WTC11 (cell line): ENCODE measurements at regions not wholly inside any gene's neighbourhood (a gene's known extent, or its start where the extent isn't known, plus 50 kb on each side); places are given as distances from the start of the nearest gene placed in this dataset.

Source experiments
- ATAC-seq: fragments of 200-7000 bp; cut with Tn5 transposase; 2 replicates; pipeline ENCODE4 v1.10.0; 2021; ENCODE audit warnings: mild to moderate bottlenecking, moderate library complexity
- CTCF ChIA-PET: fragments of 300-600 bp; sonication (Branson Sonifier 250); formaldehyde crosslinking; loops from one replicate; lab custom pipeline; 2021; ENCODE audit warnings: antibody characterized with exemption; lab: Charles Lee
- POLR2A ChIA-PET: fragments of 350-600 bp; sonication (Branson Sonifier 250); formaldehyde crosslinking; loops from one replicate; lab custom pipeline; 2021; ENCODE audit warnings: antibody characterized with exemption; lab: Charles Lee
- DNase-seq: peaks from one replicate; pipeline ENCODE4 v3.0.0; 2021; ENCODE audit warnings: low spot score
- H3K27ac Mint-ChIP-seq: 2 replicates; pipeline ENCODE4 v1.8.0; 2021; ENCODE audit warnings: mixed read lengths
- H3K27me3 Mint-ChIP-seq: 2 replicates; pipeline ENCODE4 v1.8.0; 2021; ENCODE audit warnings: low read depth, mild to moderate bottlenecking, moderate library complexity, mixed read lengths
- H3K36me3 Mint-ChIP-seq: 2 replicates; pipeline ENCODE4 v1.8.0; 2021; ENCODE audit warnings: mixed read lengths
- H3K4me1 Mint-ChIP-seq: 2 replicates; pipeline ENCODE4 v1.8.0; 2022; ENCODE audit warnings: mixed read lengths
- H3K4me3 Mint-ChIP-seq: 2 replicates; pipeline ENCODE4 v1.8.0; 2021; ENCODE audit warnings: mild to moderate bottlenecking, moderate library complexity, mixed read lengths
- H3K9me3 Mint-ChIP-seq: 2 replicates; pipeline ENCODE4 v1.8.0; 2021; ENCODE audit warnings: mixed read lengths
- GABPB1 ChIP-seq: sonication (generic); formaldehyde crosslinking; IDR thresholded peaks from 2 replicates; pipeline ENCODE4 v1.8.1; 2023; ENCODE audit warnings: mild to moderate bottlenecking, missing genetic modification reagents
- GRHL2 ChIP-seq: fragments of 250-450 bp; sonication (Bioruptor Pico); IDR thresholded peaks from 2 replicates; pipeline ENCODE4 v1.8.0; 2022; ENCODE audit warnings: mild to moderate bottlenecking, moderate library complexity; ENCODE audit not compliant: insufficient replicate concordance, severe bottlenecking
- NR2C2 ChIP-seq: sonication (generic); formaldehyde crosslinking; IDR thresholded peaks from 2 replicates; pipeline ENCODE4 v1.8.0; 2022; ENCODE audit warnings: mild to moderate bottlenecking, missing genetic modification reagents
- SP1 ChIP-seq: sonication (generic); formaldehyde crosslinking; conservative IDR thresholded peaks from 2 replicates; pipeline ENCODE4 v1.8.1; 2022; ENCODE audit warnings: missing genetic modification reagents
- TCF7 ChIP-seq: sonication (generic); formaldehyde crosslinking; IDR thresholded peaks from 2 replicates; pipeline ENCODE4 v1.8.0; 2022; ENCODE audit warnings: mild to moderate bottlenecking, low read depth, missing genetic modification reagents, moderate library complexity
- TEAD1 ChIP-seq: sonication (generic); formaldehyde crosslinking; IDR thresholded peaks from 2 replicates; pipeline ENCODE4 v1.8.0; 2022; ENCODE audit warnings: mild to moderate bottlenecking, missing genetic modification reagents
- TEAD4 ChIP-seq: sonication (generic); formaldehyde crosslinking; IDR thresholded peaks from 2 replicates; pipeline ENCODE4 v1.8.0; 2022; ENCODE audit warnings: mild to moderate bottlenecking, missing genetic modification reagents
- ZBTB21 ChIP-seq: sonication (generic); formaldehyde crosslinking; IDR thresholded peaks from 2 replicates; pipeline ENCODE4 v1.8.1; 2023; ENCODE audit warnings: mild to moderate bottlenecking, missing genetic modification reagents, borderline replicate concordance
- TF ChIP-seq, protein P1 (sequence below): sonication (generic); formaldehyde crosslinking; IDR thresholded peaks from 2 replicates; pipeline ENCODE4 v1.8.0; 2022; ENCODE audit warnings: mild to moderate bottlenecking, missing genetic modification reagents
- TF ChIP-seq, protein P2 (sequence below): fragments of 250-450 bp; sonication (Bioruptor Pico); IDR thresholded peaks from 2 replicates; pipeline ENCODE4 v1.9.0; 2021; ENCODE audit warnings: mild to moderate bottlenecking, borderline replicate concordance
- TF ChIP-seq, protein P3 (sequence below): sonication (generic); formaldehyde crosslinking; IDR thresholded peaks from 2 replicates; pipeline ENCODE4 v1.8.0; 2022; ENCODE audit warnings: missing genetic modification reagents
- TF ChIP-seq, protein P4 (sequence below): sonication (generic); formaldehyde crosslinking; IDR thresholded peaks from 2 replicates; pipeline ENCODE4 v1.8.0; 2023; ENCODE audit warnings: missing genetic modification reagents, mild to moderate bottlenecking, borderline replicate concordance
- TF ChIP-seq, protein P5 (sequence below): sonication (generic); formaldehyde crosslinking; IDR thresholded peaks from 2 replicates; pipeline ENCODE4 v1.8.1; 2022; ENCODE audit warnings: mild to moderate bottlenecking, moderate library complexity, missing genetic modification reagents

DNA sequence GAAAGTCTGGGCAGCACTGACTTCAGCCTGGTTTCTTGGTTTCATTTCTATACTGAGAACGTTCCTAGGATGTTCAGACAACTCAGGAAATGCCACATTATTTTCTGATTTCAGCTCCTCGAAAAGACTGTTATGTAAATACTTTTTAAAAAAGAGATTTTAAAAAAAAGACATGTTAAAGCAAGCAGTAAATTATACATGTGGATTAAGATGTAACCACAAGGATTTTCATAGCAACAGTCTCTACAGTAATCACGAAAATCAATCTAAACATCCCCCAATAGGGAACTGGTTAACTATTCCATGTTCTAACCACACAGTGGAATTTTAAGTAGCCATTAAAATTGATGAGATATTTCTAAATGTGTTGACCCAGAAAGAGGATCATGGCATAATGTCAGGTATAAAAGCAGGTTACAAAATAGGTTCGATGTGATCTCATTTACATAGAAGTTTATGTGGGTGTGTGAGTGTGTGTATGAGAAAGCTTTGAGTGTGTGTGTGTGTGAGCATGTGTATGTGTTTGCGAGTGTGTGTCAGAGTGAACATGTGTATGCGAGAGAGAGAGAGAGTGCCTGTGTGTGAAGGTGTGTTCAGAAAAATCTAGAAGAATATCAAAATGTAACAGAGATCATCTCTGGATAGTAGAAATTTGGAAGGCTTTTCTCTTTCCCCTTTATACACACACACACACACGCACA lies 63.0 kb upstream of the ERCC4 start:
- DNase-seq (no peak), ATAC-seq (no peak)
- POLR2A ChIA-PET = no interaction called here
- TF ChIP-seq ZBTB21 (CRISPR knock-in tag) (no peak), GABPB1 (CRISPR knock-in tag) (no peak), SP1 (CRISPR knock-in tag) (no peak), TEAD4 (CRISPR knock-in tag) (no peak), TEAD1 (CRISPR knock-in tag) (no peak), GRHL2 (no peak), NR2C2 (CRISPR knock-in tag) (no peak), TCF7 (CRISPR knock-in tag) (no peak)
- TF ChIP-seq, protein P1, sequence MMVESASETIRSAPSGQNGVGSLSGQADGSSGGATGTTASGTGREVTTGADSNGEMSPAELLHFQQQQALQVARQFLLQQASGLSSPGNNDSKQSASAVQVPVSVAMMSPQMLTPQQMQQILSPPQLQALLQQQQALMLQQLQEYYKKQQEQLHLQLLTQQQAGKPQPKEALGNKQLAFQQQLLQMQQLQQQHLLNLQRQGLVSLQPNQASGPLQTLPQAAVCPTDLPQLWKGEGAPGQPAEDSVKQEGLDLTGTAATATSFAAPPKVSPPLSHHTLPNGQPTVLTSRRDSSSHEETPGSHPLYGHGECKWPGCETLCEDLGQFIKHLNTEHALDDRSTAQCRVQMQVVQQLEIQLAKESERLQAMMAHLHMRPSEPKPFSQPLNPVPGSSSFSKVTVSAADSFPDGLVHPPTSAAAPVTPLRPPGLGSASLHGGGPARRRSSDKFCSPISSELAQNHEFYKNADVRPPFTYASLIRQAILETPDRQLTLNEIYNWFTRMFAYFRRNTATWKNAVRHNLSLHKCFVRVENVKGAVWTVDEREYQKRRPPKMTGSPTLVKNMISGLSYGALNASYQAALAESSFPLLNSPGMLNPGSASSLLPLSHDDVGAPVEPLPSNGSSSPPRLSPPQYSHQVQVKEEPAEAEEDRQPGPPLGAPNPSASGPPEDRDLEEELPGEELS = no peak
- TF ChIP-seq, protein P2, sequence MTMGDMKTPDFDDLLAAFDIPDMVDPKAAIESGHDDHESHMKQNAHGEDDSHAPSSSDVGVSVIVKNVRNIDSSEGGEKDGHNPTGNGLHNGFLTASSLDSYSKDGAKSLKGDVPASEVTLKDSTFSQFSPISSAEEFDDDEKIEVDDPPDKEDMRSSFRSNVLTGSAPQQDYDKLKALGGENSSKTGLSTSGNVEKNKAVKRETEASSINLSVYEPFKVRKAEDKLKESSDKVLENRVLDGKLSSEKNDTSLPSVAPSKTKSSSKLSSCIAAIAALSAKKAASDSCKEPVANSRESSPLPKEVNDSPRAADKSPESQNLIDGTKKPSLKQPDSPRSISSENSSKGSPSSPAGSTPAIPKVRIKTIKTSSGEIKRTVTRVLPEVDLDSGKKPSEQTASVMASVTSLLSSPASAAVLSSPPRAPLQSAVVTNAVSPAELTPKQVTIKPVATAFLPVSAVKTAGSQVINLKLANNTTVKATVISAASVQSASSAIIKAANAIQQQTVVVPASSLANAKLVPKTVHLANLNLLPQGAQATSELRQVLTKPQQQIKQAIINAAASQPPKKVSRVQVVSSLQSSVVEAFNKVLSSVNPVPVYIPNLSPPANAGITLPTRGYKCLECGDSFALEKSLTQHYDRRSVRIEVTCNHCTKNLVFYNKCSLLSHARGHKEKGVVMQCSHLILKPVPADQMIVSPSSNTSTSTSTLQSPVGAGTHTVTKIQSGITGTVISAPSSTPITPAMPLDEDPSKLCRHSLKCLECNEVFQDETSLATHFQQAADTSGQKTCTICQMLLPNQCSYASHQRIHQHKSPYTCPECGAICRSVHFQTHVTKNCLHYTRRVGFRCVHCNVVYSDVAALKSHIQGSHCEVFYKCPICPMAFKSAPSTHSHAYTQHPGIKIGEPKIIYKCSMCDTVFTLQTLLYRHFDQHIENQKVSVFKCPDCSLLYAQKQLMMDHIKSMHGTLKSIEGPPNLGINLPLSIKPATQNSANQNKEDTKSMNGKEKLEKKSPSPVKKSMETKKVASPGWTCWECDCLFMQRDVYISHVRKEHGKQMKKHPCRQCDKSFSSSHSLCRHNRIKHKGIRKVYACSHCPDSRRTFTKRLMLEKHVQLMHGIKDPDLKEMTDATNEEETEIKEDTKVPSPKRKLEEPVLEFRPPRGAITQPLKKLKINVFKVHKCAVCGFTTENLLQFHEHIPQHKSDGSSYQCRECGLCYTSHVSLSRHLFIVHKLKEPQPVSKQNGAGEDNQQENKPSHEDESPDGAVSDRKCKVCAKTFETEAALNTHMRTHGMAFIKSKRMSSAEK (CRISPR knock-in tag) = no peak
- TF ChIP-seq, protein P3, sequence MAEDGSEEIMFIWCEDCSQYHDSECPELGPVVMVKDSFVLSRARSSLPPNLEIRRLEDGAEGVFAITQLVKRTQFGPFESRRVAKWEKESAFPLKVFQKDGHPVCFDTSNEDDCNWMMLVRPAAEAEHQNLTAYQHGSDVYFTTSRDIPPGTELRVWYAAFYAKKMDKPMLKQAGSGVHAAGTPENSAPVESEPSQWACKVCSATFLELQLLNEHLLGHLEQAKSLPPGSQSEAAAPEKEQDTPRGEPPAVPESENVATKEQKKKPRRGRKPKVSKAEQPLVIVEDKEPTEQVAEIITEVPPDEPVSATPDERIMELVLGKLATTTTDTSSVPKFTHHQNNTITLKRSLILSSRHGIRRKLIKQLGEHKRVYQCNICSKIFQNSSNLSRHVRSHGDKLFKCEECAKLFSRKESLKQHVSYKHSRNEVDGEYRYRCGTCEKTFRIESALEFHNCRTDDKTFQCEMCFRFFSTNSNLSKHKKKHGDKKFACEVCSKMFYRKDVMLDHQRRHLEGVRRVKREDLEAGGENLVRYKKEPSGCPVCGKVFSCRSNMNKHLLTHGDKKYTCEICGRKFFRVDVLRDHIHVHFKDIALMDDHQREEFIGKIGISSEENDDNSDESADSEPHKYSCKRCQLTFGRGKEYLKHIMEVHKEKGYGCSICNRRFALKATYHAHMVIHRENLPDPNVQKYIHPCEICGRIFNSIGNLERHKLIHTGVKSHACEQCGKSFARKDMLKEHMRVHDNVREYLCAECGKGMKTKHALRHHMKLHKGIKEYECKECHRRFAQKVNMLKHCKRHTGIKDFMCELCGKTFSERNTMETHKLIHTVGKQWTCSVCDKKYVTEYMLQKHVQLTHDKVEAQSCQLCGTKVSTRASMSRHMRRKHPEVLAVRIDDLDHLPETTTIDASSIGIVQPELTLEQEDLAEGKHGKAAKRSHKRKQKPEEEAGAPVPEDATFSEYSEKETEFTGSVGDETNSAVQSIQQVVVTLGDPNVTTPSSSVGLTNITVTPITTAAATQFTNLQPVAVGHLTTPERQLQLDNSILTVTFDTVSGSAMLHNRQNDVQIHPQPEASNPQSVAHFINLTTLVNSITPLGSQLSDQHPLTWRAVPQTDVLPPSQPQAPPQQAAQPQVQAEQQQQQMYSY (CRISPR knock-in tag) = no peak
- TF ChIP-seq, protein P4, sequence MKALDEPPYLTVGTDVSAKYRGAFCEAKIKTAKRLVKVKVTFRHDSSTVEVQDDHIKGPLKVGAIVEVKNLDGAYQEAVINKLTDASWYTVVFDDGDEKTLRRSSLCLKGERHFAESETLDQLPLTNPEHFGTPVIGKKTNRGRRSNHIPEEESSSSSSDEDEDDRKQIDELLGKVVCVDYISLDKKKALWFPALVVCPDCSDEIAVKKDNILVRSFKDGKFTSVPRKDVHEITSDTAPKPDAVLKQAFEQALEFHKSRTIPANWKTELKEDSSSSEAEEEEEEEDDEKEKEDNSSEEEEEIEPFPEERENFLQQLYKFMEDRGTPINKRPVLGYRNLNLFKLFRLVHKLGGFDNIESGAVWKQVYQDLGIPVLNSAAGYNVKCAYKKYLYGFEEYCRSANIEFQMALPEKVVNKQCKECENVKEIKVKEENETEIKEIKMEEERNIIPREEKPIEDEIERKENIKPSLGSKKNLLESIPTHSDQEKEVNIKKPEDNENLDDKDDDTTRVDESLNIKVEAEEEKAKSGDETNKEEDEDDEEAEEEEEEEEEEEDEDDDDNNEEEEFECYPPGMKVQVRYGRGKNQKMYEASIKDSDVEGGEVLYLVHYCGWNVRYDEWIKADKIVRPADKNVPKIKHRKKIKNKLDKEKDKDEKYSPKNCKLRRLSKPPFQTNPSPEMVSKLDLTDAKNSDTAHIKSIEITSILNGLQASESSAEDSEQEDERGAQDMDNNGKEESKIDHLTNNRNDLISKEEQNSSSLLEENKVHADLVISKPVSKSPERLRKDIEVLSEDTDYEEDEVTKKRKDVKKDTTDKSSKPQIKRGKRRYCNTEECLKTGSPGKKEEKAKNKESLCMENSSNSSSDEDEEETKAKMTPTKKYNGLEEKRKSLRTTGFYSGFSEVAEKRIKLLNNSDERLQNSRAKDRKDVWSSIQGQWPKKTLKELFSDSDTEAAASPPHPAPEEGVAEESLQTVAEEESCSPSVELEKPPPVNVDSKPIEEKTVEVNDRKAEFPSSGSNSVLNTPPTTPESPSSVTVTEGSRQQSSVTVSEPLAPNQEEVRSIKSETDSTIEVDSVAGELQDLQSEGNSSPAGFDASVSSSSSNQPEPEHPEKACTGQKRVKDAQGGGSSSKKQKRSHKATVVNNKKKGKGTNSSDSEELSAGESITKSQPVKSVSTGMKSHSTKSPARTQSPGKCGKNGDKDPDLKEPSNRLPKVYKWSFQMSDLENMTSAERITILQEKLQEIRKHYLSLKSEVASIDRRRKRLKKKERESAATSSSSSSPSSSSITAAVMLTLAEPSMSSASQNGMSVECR = no peak
- TF ChIP-seq, protein P5, sequence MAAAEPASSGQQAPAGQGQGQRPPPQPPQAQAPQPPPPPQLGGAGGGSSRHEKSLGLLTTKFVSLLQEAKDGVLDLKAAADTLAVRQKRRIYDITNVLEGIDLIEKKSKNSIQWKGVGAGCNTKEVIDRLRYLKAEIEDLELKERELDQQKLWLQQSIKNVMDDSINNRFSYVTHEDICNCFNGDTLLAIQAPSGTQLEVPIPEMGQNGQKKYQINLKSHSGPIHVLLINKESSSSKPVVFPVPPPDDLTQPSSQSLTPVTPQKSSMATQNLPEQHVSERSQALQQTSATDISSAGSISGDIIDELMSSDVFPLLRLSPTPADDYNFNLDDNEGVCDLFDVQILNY (CRISPR knock-in tag) = no peak
- Mint-ChIP-seq H3K36me3 (no peaks in the 10 kb centered on the region), H3K9me3 (no peaks in the 10 kb centered on the region), H3K27me3 (no peaks in the 10 kb centered on the region; the same call in 1 of the 2 replicates), H3K4me3 (no peak overlapping the region), H3K27ac (no peak overlapping the region), H3K4me1 (peaks cover 4% of the 10 kb centered on the region; the same call in 1 of the 2 replicates)
- CTCF ChIA-PET = interaction anchor here (0.6 kb wide), 1 partner anchor 396 kb away, joined by 3 read pairs; no protein-coding TSS in a partner anchor
